ENCODE measurements at regions not wholly inside any gene's neighbourhood (a gene's known extent, or its start where the extent isn't known, plus 50 kb on each side); places are given as distances from the start of the nearest gene placed in this dataset.

DNA sequence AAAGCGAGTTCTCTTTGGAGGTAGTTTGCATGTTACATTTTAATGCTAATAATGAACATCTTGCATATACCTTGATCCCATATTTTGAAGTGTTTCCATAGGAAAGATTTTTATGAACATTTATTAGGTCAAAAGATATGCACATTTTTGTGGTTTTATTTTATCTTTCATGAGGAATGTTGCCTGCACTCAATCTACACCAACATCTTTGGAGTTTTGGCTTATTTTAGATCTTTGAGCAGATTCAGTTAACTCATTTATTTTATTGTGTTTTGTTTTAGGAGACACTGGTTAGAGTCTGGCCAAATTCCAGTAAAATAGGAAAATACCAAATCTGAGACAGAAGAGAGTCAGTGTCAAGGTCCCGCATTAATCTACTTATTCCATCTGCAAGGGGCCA lies 540.9 kb downstream of the RNF144A start:
- no peak for DNase-seq (ENCODE audit: low read depth in 2 of 2)

DNA sequence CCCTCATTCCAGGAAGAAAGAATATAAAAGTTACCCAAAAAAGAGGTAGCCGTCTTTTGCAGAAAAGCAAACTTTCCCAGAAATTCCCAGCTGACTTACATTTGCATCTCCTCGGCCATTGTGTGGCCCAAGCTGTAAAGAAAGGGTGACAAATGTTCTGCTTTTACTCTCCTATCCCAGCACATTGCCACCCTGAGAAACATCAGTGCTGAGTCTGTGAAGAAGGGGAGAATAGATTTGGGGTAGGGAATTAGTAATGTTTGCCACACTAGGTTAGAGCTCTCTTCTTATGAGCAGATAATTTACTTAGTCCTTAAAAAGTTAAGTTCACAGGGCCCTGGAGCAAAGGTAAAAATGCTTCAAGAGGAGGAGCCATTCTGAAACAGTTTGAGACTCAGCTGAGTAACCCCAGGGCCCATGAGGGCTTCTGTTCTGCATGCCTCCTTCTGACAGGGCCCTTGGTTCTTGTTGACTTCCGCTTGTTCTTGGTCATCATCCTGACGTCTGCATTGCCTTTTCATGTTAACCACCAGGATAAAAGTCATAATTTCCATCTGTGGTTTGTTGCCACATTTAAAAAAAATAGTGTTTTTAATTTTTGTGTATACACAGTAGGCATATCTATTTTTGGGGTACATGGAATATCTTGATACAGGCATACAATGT lies 550.7 kb downstream of the RNF144A start:
- DNase-seq (ENCODE audit: low read depth in 2 of 2) = no peak

DNA sequence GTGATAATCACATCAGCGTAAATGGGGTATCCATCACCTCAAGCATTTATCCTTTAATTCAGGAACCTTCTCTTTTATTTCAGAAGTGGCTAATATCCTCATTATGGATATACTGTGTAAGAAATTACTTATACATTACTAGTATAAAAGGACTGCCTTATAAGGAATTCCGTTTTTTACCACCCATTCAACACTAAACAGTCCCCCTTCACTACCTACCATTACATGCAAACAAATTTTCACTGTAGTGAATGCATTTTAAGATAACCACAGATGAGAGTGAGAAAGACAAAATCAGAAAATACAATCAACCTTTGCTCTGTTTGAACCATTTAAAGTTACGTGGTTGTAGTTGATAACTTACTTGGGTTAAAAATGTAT lies 551.2 kb downstream of the RNF144A start:
- DNase-seq (ENCODE audit: low read depth in 2 of 2) = no peak

DNA sequence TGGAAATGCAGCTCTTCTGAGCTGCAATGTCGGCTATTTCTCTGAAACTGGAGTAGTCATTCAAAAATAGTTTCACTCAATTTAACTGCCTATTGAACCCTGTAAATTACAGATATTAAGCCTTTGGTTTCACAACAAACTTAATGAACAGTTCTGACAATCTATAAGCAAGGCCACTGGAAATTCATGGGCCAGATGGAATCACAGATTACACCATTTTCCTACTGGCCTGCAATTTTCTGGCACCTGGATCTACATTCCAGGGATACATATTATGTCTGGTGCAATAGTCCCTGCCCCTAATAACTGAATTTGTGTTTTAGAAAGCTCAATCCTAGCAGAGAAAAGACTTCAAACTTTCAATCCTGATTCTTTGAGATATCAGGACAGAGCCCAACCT lies 551.7 kb downstream of the RNF144A start:
- DNase-seq (ENCODE audit: low read depth in 2 of 2) = no peak

GRCh38 chr2:7471185-7471584 lies 554.0 kb downstream of the RNF144A start:
- DNase-seq (ENCODE audit: low read depth in 2 of 2) = no peak

GRCh38 chr2:7472465-7472864 lies 555.3 kb downstream of the RNF144A start:
- DNase-seq (ENCODE audit: low read depth in 2 of 2) = no peak

GRCh38 chr2:7473135-7473771 lies 556.0 kb downstream of the RNF144A start:
- DNase-seq (ENCODE audit: low read depth in 2 of 2) = no peak

DNA sequence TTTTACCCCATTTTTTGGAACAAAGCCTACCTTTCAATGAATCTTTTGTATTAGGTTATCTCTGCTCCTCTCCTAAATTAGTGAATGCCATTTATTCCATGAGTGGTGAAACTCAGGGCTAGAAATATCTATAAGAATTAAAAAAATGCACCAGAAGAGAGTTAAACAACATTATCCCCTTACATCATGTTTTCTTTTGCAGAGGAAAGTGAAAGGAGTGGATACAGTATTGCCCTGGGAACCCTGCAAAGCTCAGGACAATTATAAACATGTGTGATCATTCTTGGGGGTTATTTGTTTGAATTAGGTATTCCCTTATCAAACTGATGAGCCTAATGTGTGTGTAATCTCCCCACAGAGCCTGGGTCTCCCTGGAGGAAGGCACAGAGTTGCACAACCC lies 559.2 kb downstream of the RNF144A start:
- DNase-seq (ENCODE audit: low read depth in 2 of 2) = no peak

- no peak for DNase-seq (ENCODE audit: low read depth in 2 of 2)
These were observed 562.4 kb downstream of the RNF144A start for GRCh38 chr2:7479603-7480002.

DNA sequence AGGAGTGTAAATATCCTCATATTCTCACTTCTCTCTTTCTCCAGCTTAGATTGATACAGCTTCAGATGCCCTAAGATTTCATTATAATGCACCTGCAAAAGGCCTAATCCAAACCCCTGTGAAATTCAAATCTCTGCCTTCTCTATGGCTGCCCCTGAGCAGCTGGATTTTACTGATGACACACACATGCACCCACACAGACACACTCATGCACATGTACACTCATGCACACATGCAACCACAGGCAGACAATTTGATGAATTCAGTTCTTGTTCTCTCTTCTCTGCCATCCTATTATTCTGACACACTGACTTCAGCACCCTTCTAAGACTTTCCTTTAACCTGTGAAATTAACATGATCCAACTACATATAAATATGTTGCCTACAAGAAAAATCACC lies 563.2 kb downstream of the RNF144A start:
- DNase-seq (ENCODE audit: low read depth in 2 of 2) = no peak

DNA sequence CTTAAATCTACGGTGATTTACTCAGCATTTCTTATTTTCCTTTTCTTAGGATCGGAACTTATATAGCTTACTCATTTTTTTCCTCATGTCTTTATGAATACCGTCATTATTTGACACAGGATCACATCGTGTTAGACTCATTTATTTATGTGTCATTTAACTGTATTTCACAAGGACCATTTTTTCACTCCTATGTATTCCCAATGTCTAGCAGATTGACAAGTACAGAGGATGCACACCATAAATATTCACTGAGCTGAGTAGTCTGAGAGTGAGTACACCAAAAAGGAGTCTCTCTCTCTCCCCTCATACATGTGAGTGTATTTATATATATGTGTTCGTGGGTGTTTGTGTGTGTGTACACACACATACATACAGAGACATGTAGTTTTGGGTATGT lies 573.5 kb downstream of the RNF144A start:
- DNase-seq (ENCODE audit: low read depth in 2 of 2) = no peak

DNA sequence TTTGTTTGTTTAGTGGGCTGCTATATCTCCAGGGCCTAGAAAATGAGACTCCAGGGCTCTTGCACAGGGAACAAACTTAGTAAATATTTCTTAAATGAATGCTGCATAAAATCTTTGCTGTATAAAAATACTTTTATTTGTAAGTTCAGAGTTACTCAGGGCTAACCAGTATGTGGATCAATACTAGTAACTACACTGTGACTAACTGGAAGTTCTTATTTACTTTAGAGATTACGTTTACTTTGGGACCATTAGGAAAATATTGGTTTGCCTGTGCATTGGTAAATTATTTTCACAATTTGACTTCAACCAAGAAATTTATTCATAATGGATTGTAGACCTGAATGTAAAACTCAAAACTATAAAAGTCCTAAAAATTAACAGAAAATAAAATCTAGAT lies 575.5 kb downstream of the RNF144A start:
- DNase-seq (ENCODE audit: low read depth in 2 of 2) = no peak

DNA sequence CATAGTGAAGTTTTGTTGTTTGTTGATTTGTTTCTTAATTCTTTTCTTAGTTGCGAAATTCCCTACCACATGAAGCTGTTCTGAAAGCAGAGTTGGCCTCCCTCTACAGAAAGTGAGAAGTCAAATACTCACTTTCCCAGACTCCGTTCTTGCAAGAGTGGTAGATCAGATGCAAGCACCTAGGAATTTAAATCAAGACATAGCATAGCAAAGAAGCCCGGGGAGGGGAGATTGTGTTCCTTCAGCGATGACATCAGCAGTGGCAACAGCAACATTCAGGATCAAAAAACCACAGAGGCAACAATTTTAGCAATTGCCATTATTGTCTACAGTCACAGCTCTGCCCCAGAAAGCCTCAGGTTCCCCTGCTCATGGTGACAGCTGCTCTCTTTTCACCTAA lies 580.0 kb downstream of the RNF144A start:
- DNase-seq (ENCODE audit: low read depth in 2 of 2) = no peak

- DNase-seq (ENCODE audit: low read depth in 2 of 2) = no peak
These were observed 581.8 kb downstream of the RNF144A start for GRCh38 chr2:7499018-7499417.

- DNase-seq (ENCODE audit: low read depth in 2 of 2) = no peak
These were observed 585.1 kb downstream of the RNF144A start for GRCh38 chr2:7502336-7502735.

DNA sequence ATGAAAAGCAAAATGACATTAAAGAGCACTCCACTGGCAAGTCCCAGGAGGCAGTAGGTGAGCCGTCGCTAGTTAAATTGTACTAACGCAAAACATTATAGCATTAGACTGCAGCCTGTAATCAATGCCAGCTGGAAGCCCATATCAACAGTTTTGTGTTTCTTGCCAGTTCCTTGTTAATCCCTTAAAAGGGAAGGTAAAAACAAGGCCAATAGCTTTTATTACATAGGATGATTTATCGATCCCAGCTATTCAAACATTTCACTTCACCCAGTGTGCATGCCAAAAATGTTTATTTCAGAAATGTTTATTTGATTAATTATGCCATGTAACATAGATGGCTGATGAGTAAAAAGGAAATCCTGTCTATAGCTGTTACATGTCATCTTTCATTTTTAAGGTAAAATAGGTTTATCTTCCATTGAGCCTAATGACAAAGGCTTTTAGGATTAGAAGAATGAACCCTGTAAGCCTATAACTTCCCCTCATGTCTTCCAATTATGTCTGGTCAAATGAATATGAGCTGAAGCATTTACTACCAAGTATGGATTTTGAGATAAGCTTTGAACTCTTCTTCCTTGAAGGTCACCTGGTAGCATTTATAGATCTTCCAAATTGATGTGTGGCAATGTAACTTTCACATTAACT lies 591.2 kb downstream of the RNF144A start:
- DNase-seq (ENCODE audit: low read depth in 2 of 2) = no peak

- no peak for DNase-seq (ENCODE audit: low read depth in 2 of 2)
These were observed 593.1 kb downstream of the RNF144A start for GRCh38 chr2:7510353-7510752.

DNA sequence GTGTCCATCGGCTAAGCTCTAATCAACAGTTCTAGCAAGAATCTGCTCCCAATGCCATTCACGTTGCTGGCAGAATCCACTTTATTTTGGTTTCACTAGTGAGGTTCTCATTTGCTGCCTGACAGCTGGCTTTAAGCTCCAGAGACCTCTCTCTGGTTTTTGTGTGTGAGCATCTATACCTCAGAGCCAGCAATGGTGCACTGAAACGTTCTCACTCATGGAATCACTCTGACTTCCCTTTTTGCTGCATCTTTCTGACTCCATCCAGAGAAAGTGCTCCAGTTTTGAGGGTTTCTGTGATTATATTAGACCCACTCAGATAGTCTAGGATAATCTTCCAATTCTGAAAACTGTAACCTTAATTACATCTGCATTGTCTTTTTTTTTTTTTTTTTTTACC lies 596.6 kb downstream of the RNF144A start:
- DNase-seq (ENCODE audit: low read depth in 2 of 2) = no peak

DNA sequence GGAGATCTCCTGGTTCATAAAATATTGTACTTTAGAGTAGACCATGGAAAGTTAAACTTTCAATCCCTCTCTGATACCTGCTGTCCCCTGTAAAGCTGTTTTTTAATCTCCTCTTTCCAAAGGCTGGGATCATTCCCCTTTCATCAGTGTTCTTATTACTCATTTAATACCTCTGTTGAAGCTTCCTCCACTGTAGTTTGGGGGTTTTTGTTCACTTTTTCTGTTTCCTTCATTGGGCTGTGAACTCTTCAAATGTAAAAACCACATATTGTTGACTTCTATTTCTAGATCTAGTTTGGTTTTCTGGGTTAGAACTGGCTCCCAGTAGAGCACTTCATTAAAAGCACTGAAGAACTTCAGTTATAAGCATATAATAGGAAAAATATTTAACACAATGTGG lies 598.1 kb downstream of the RNF144A start:
- DNase-seq (ENCODE audit: low read depth in 2 of 2) = no peak

- no peak for DNase-seq (ENCODE audit: low read depth in 2 of 2)
These were observed 599.4 kb downstream of the RNF144A start for GRCh38 chr2:7516484-7517063.

GRCh38 chr2:7517088-7517487 lies 599.9 kb downstream of the RNF144A start:
- DNase-seq (ENCODE audit: low read depth in 2 of 2) = no peak

DNA sequence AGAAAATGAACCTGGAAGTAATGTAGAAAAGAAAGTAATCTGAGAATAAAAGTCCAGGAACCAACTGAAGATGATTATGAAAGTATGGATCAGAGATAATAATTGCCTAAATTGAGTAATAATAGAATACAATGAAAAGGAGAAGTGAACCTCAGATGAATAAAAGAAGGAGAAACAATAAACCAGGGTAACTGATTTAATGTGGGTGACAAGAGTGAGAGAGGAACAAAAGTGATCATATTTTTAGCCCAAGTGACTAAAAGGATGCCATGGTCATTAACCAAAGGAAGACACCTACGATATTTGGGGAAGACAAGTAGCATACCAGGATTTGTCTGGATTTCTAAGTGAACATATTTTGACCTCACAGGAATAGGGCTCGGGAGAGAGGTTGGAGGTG lies 600.6 kb downstream of the RNF144A start:
- no peak for DNase-seq (ENCODE audit: low read depth in 2 of 2)
